IMR-90 (cell line): ENCODE measurements at regions not wholly inside any gene's neighbourhood (a gene's known extent, or its start where the extent isn't known, plus 50 kb on each side); places are given as distances from the start of the nearest gene placed in this dataset.
"Not testable (repeated sequence)": the region's sequence is repeated elsewhere in the genome, so short reads cannot be mapped to it uniquely, and the experiment has no call there.

ENCODE experiments used
- ATAC-seq: fragments of 200-7000 bp; cut with Tn5 transposase; 2 replicates; pipeline ENCODE4 v1.9.1; 2020; ENCODE audit warnings: low read depth, mild to moderate bottlenecking, moderate library complexity
- BruUV-seq: library from RNA; stranded (reverse); fragments of 400-500 nt; replicated peaks from 2 replicates; lab custom pipeline; 2021; lab: Mats Ljungman, UMichigan
- CTCF ChIA-PET: fragments of 300-600 bp; formaldehyde crosslinking; extraction: SDS; loops from one replicate; lab custom pipeline; 2021; ENCODE audit warnings: antibody characterized with exemption; lab: Yijun Ruan, JAX
- POLR2A ChIA-PET: fragments of 300-600 bp; sonication (Branson Sonifier 250); formaldehyde crosslinking; loops from one replicate; lab custom pipeline; 2022; ENCODE audit warnings: antibody characterized with exemption; ENCODE audit not compliant: unreplicated experiment; lab: Charles Lee
- DNase-seq: peaks from one replicate; pipeline ENCODE4 v3.0.0; 2013
- H2AFZ ChIP-seq: replicated peaks from 2 replicates; pipeline ENCODE3; 2013; ENCODE audit warnings: low read length, mild to moderate bottlenecking; ENCODE audit not compliant: poor library complexity
- H2AK5ac ChIP-seq: 2 replicates; pipeline ENCODE4 v1.6.1; 2013; ENCODE audit warnings: low read depth, low read length, inconsistent platforms
- H2AK9ac ChIP-seq: replicated peaks from 2 replicates; pipeline ENCODE3; 2013; ENCODE audit warnings: mild to moderate bottlenecking, low read depth, low read length, moderate library complexity; ENCODE audit not compliant: poor library complexity
- H2BK120ac ChIP-seq: 2 replicates; pipeline ENCODE4 v1.6.1; 2013; ENCODE audit warnings: low read depth, low read length, inconsistent platforms
- H2BK15ac ChIP-seq: 3 replicates; pipeline ENCODE4 v1.6.1; 2013; ENCODE audit warnings: low read depth, low read length, inconsistent platforms
- H2BK20ac ChIP-seq: 2 replicates; pipeline ENCODE4 v1.6.1; 2013; ENCODE audit warnings: low read depth, mild to moderate bottlenecking, inconsistent platforms, low read length, moderate library complexity
- H2BK5ac ChIP-seq: 2 replicates; pipeline ENCODE4 v1.6.1; 2013; ENCODE audit warnings: mild to moderate bottlenecking, low read depth, low read length, inconsistent platforms; ENCODE audit not compliant: poor library complexity, severe bottlenecking
- H3K14ac ChIP-seq: replicated peaks from 2 replicates; pipeline ENCODE4 v1.6.1; 2013; ENCODE audit warnings: low read depth, low read length, inconsistent platforms
- H3K18ac ChIP-seq: 2 replicates; pipeline ENCODE4 v1.6.1; 2013; ENCODE audit warnings: low read depth, low read length, control low read depth
- H3K23ac ChIP-seq: 2 replicates; pipeline ENCODE4 v1.6.1; 2013; ENCODE audit warnings: low read depth, low read length, inconsistent platforms
- H3K27ac ChIP-seq: 2 replicates; pipeline ENCODE4 v1.5.1; 2013; ENCODE audit warnings: mild to moderate bottlenecking, control low read depth, low read length; ENCODE audit not compliant: insufficient read depth
- H3K27me3 ChIP-seq: 2 replicates; pipeline ENCODE4 v1.6.1; 2013; ENCODE audit warnings: low read length; ENCODE audit not compliant: control insufficient read depth, insufficient read depth
- H3K36me3 ChIP-seq: 2 replicates; pipeline ENCODE4 v1.6.1; 2013; ENCODE audit warnings: low read length, mixed read lengths; ENCODE audit not compliant: control insufficient read depth, insufficient read depth
- H3K4ac ChIP-seq: 2 replicates; pipeline ENCODE4 v1.6.1; 2013; ENCODE audit warnings: low read depth, low read length, inconsistent platforms
- H3K4me1 ChIP-seq: 2 replicates; pipeline ENCODE4 v1.6.1; 2013; ENCODE audit warnings: low read length, mixed read lengths; ENCODE audit not compliant: control insufficient read depth, insufficient read depth
- H3K4me2 ChIP-seq: 2 replicates; pipeline ENCODE4 v1.6.1; 2013; ENCODE audit warnings: low read depth, mild to moderate bottlenecking, control low read depth, low read length, moderate library complexity
- H3K4me3 ChIP-seq: 2 replicates; pipeline ENCODE4 v1.5.1; 2013; ENCODE audit warnings: low read depth, mild to moderate bottlenecking, control low read depth, low read length, moderate library complexity; ENCODE audit not compliant: insufficient read depth
- H3K56ac ChIP-seq: 2 replicates; pipeline ENCODE4 v1.6.1; 2013; ENCODE audit warnings: low read length, inconsistent platforms; ENCODE audit not compliant: insufficient read depth; ENCODE audit errors: extremely low read depth
- H3K79me1 ChIP-seq, 2 experiments: 2 replicates each; pipeline ENCODE4 v1.6.1; 2013; ENCODE audit warnings: low read length in 2 of 2, inconsistent platforms in 1 of 2, low read depth in 1 of 2
- H3K9ac ChIP-seq: 2 replicates; pipeline ENCODE4 v1.6.1; 2013; ENCODE audit warnings: low read depth, low read length, control low read depth
- H3K9me1 ChIP-seq: 2 replicates; pipeline ENCODE4 v1.6.1; 2013; ENCODE audit warnings: low read length, inconsistent platforms; ENCODE audit not compliant: insufficient read depth
- H3K9me3 ChIP-seq: 2 replicates; pipeline ENCODE4 v1.6.1; 2013; ENCODE audit warnings: low read length; ENCODE audit not compliant: control insufficient read depth, insufficient read depth
- H4K20me1 ChIP-seq: 2 replicates; pipeline ENCODE4 v1.6.1; 2013; ENCODE audit warnings: low read length, inconsistent platforms; ENCODE audit not compliant: insufficient read depth
- H4K5ac ChIP-seq: 2 replicates; pipeline ENCODE4 v1.6.1; 2013; ENCODE audit warnings: mild to moderate bottlenecking, low read depth, low read length, control low read depth
- H4K8ac ChIP-seq, 2 experiments: 2 replicates each; pipeline ENCODE4 v1.6.1; 2013; ENCODE audit warnings: low read depth in 2 of 2, low read length in 2 of 2, control low read depth in 1 of 2, inconsistent platforms in 1 of 2
- H4K91ac ChIP-seq: 2 replicates; pipeline ENCODE4 v1.6.1; 2013; ENCODE audit warnings: low read depth, low read length, inconsistent platforms; ENCODE audit not compliant: insufficient read depth
- FOS ChIP-seq: fragments of 150-350 bp; IDR thresholded peaks from 2 replicates; pipeline ENCODE4 v1.6.1; 2016; ENCODE audit warnings: low read depth, low read length
- MAZ ChIP-seq: IDR thresholded peaks from 2 replicates; pipeline ENCODE4 v1.6.1; 2012; ENCODE audit warnings: low read depth, mild to moderate bottlenecking, low read length, improper control_type of control experiment, moderate library complexity, borderline replicate concordance
- NFE2L2 ChIP-seq: fragments of 150-350 bp; IDR thresholded peaks from 2 replicates; pipeline ENCODE4 v1.6.1; 2016; ENCODE audit warnings: low read depth, mild to moderate bottlenecking, low read length
- RCOR1 ChIP-seq: IDR thresholded peaks from 2 replicates; pipeline ENCODE4 v1.6.1; 2012; ENCODE audit warnings: mild to moderate bottlenecking, low read length, improper control_type of control experiment; ENCODE audit not compliant: insufficient replicate concordance
- USF2 ChIP-seq: fragments of 150-350 bp; IDR thresholded peaks from 2 replicates; pipeline ENCODE4 v1.6.1; 2017; ENCODE audit warnings: mild to moderate bottlenecking, antibody characterized with exemption, low read length, low read depth
- WGBS, 2 experiments: methylation state at CpG; one replicate each; pipeline versions ENCODE4 v1.1.5 to v1.1.7; 2013; ENCODE audit warnings: missing lambda C conversion rate in 2 of 2; ENCODE audit not compliant: insufficient read length in 1 of 2; ENCODE audit errors: extremely low coverage in 2 of 2; 5-methylcytosine and 5-hydroxymethylcytosine counted together
- dilution Hi-C: fragments of 300-500 bp; cut with HindIII; formaldehyde crosslinking; loops from one replicate; pipeline ENCODE4 v1.14.3; 2018; ENCODE audit warnings: low sequenced_read_pairs; ENCODE audit not compliant: unreplicated experiment
- in situ Hi-C: fragments of 300-500 bp; cut with MboI; formaldehyde crosslinking; loops from 3 replicates; pipeline ENCODE4 v1.14.3; 2019; ENCODE audit warnings: low sequenced_read_pairs, inconsistent platforms, mixed read lengths
- intact Hi-C: fragments of 100-400 bp; cut with micrococcal nuclease; formaldehyde crosslinking; loops from 2 replicates; pipeline ENCODE4 v1.10.0; 2022

DNA sequence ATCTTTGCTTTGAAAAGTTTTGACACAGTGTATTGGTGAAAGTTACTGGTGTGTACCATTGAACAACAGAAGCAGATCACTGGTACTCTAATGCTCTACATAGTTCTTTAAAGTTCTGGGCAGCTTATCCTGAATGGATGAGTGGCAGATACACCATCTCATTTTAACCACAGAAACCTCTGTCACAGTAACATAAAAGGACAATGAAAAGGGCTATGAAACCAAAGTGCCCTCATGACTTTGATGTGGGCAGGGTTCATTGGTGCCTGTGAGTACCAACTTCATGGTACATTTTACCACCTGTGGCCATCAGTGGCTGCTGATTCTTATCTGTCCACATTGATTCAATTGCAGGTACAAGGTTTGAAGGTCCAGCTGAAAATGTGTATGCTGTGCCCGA, 285.7 kb upstream of the PREP start:
- Histone ChIP-seq H3K9ac (no peak overlapping the region), H3K79me1 (no peaks in the 10 kb centered on the region), H3K9me1 (no peaks in the 10 kb centered on the region), H3K4me3 (no peak overlapping the region), H3K23ac (no peak overlapping the region), H3K36me3 (no peaks in the 10 kb centered on the region), H3K27me3 (no peaks in the 10 kb centered on the region), H3K9me3 (no peaks in the 10 kb centered on the region), H2AK5ac (no peak overlapping the region), H3K56ac (no peak overlapping the region), H3K4me2 (no peak overlapping the region), H2BK5ac (no peak overlapping the region), H4K20me1 (no peaks in the 10 kb centered on the region), H2BK15ac (no peak overlapping the region), H3K18ac (no peak overlapping the region), H2AK9ac (no peak overlapping the region), H3K27ac (no peak overlapping the region), H4K5ac (no peak overlapping the region), H2AFZ (no peak overlapping the region), H3K4me1 (no peaks in the 10 kb centered on the region; the same call in 1 of the 2 replicates), H2BK20ac (no peak overlapping the region), H4K91ac (no peak overlapping the region), H4K8ac (no peak overlapping the region), H2BK120ac (no peak overlapping the region), H3K4ac (no peak overlapping the region), H3K14ac (no peak overlapping the region)
- TF ChIP-seq NFE2L2 (no peak), RCOR1 (no peak), MAZ (no peak), USF2 (no peak), FOS (no peak)
- no CpG with 5 or more reads among the region's 1 CpG for WGBS, 2 experiments
- dilution Hi-C loops: no loop called here
- intact Hi-C loops: no loop called here
- DNase-seq (no peak), ATAC-seq (no peak)
- BruUV-seq: no TSS peak
- ChIA-PET CTCF (no interaction called here), POLR2A (no interaction called here)
- in situ Hi-C loops: no loop called here

DNA sequence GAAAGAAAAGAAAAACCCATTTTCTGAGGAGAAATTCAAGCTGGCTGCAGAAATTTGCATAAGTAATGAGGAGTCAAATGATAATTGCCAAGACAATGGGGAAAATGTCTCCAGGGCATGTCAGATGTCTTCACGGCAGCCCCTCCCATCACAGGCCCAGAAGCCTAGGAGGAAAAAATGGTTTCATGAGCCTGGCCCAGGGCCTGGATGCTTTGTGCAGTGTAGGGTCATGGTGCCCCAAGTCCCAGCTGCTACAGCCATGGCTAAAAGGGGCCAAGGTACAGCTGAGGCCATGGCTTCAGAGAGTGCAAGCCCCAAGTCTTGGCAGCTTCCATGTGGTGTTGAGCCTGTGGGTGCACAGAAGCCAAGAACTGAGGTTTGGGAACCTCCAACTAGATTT, 283.9 kb upstream of the PREP start:
- H3K27me3 ChIP-seq, intact Hi-C loops, H2BK120ac ChIP-seq, H3K36me3 ChIP-seq, H2AFZ ChIP-seq, H4K20me1 ChIP-seq, H3K4me1 ChIP-seq, H2BK15ac ChIP-seq, H3K9ac ChIP-seq, H2BK20ac ChIP-seq, BruUV-seq, H2AK5ac ChIP-seq, H2BK5ac ChIP-seq, ATAC-seq, H3K4ac ChIP-seq, in situ Hi-C loops, POLR2A ChIA-PET, H3K79me1 ChIP-seq, H4K8ac ChIP-seq, H4K5ac ChIP-seq, H3K4me2 ChIP-seq, DNase-seq, H3K14ac ChIP-seq, H3K27ac ChIP-seq, H3K4me3 ChIP-seq, H3K56ac ChIP-seq, H3K23ac ChIP-seq, H3K9me1 ChIP-seq, dilution Hi-C loops, H3K18ac ChIP-seq, CTCF ChIA-PET, H4K91ac ChIP-seq, H3K9me3 ChIP-seq, H2AK9ac ChIP-seq: not testable (repeated sequence)
- no CpG with 5 or more reads among the region's 1 CpG for WGBS, 2 experiments
